ENCODE measurements at regions not wholly inside any gene's neighbourhood (a gene's known extent, or its start where the extent isn't known, plus 50 kb on each side); places are given as distances from the start of the nearest gene placed in this dataset.

- no peak overlapping the region for H3K9ac ChIP-seq (ENCODE audit: low read depth, low read length)
- no peaks in the 10 kb centered on the region for H3K9me3 ChIP-seq (ENCODE audit: insufficient read depth, low read length, severe bottlenecking)
- H3K4me3 ChIP-seq (ENCODE audit: low read depth in 1 of 2, low read length in 2 of 2), result no peak overlapping the region
- no peaks in the 10 kb centered on the region for H3K27me3 ChIP-seq (ENCODE audit: insufficient read depth, low read length, poor library complexity)
- TF ChIP-seq EZH2 (IDR thresholded peaks at IDR 0.05; ENCODE audit: borderline replicate concordance, low read depth, low read length, severe bottlenecking) (no peak), CTCF (IDR thresholded peaks at IDR 0.05; ENCODE audit: borderline replicate concordance, extremely low read depth, low read length, poor library complexity, severe bottlenecking) (no peak)
- no peaks in the 10 kb centered on the region for H4K20me1 ChIP-seq (ENCODE audit: insufficient read depth, low read length)
- H3K4me1 ChIP-seq (ENCODE audit: insufficient read depth, low read length), result peaks cover 10% of the 10 kb centered on the region
- H3K79me2 ChIP-seq (ENCODE audit: insufficient read depth, low read length), result no peaks in the 10 kb centered on the region
- ATAC-seq (ENCODE audit: insufficient read depth, low read depth), result no peak
- H3K36me3 ChIP-seq (ENCODE audit: insufficient read depth, low read length), result no peaks in the 10 kb centered on the region
- no peak overlapping the region for H2AFZ ChIP-seq (ENCODE audit: low read depth, low read length)
- no peak for DNase-seq
- no peak overlapping the region for H3K27ac ChIP-seq (ENCODE audit: low read length)
- H3K4me2 ChIP-seq (ENCODE audit: insufficient read depth, low read length), result no peak overlapping the region
Observed at GRCh38 chr11:104695065-104695463, 203.2 kb downstream of the CASP12 start.

- Histone ChIP-seq H3K9ac (ENCODE audit: low read depth, low read length) (no peak overlapping the region), H3K9me3 (ENCODE audit: insufficient read depth, low read length, severe bottlenecking) (no peaks in the 10 kb centered on the region), H3K36me3 (ENCODE audit: insufficient read depth, low read length) (no peaks in the 10 kb centered on the region), H3K4me3 (ENCODE audit: low read depth in 1 of 2, low read length in 2 of 2) (no peak overlapping the region), H3K79me2 (ENCODE audit: insufficient read depth, low read length) (no peaks in the 10 kb centered on the region), H3K4me1 (ENCODE audit: insufficient read depth, low read length) (peaks cover 4% of the 10 kb centered on the region; the same call in 1 of the 2 replicates), H4K20me1 (ENCODE audit: insufficient read depth, low read length) (no peaks in the 10 kb centered on the region), H3K27me3 (ENCODE audit: insufficient read depth, low read length, poor library complexity) (no peaks in the 10 kb centered on the region), H2AFZ (ENCODE audit: low read depth, low read length) (no peak overlapping the region), H3K4me2 (ENCODE audit: insufficient read depth, low read length) (no peak overlapping the region), H3K27ac (ENCODE audit: low read length) (no peak overlapping the region)
- ATAC-seq (ENCODE audit: insufficient read depth, low read depth) (no peak; the same call in 2 of the 3 replicates), DNase-seq (no peak)
- TF ChIP-seq CTCF (IDR thresholded peaks at IDR 0.05; ENCODE audit: borderline replicate concordance, extremely low read depth, low read length, poor library complexity, severe bottlenecking) (no peak), EZH2 (IDR thresholded peaks at IDR 0.05; ENCODE audit: borderline replicate concordance, low read depth, low read length, severe bottlenecking) (no peak)
Observed at GRCh38 chr11:104694259-104695064, 203.8 kb downstream of the CASP12 start.

- H3K79me2 ChIP-seq (ENCODE audit: insufficient read depth, low read length), result no peaks in the 10 kb centered on the region
- peaks cover 5% of the 10 kb centered on the region for H3K4me1 ChIP-seq (ENCODE audit: insufficient read depth, low read length)
- H3K27ac ChIP-seq (ENCODE audit: low read length), result no peak overlapping the region
- no peaks in the 10 kb centered on the region for H3K36me3 ChIP-seq (ENCODE audit: insufficient read depth, low read length)
- no peaks in the 10 kb centered on the region for H4K20me1 ChIP-seq (ENCODE audit: insufficient read depth, low read length)
- TF ChIP-seq CTCF (IDR thresholded peaks at IDR 0.05; ENCODE audit: borderline replicate concordance, extremely low read depth, low read length, poor library complexity, severe bottlenecking), result no peak
- TF ChIP-seq EZH2 (IDR thresholded peaks at IDR 0.05; ENCODE audit: borderline replicate concordance, low read depth, low read length, severe bottlenecking), result no peak
- H3K4me2 ChIP-seq (ENCODE audit: insufficient read depth, low read length), result no peak overlapping the region
- H3K27me3 ChIP-seq (ENCODE audit: insufficient read depth, low read length, poor library complexity), result no peaks in the 10 kb centered on the region
- ATAC-seq (ENCODE audit: insufficient read depth, low read depth) (no peak), DNase-seq (no peak)
- no peak overlapping the region for H3K4me3 ChIP-seq (ENCODE audit: low read depth in 1 of 2, low read length in 2 of 2)
- no peaks in the 10 kb centered on the region for H3K9me3 ChIP-seq (ENCODE audit: insufficient read depth, low read length, severe bottlenecking)
- no peak overlapping the region for H2AFZ ChIP-seq (ENCODE audit: low read depth, low read length)
- no peak overlapping the region for H3K9ac ChIP-seq (ENCODE audit: low read depth, low read length)
Observed at GRCh38 chr11:104692751-104693150, 205.5 kb downstream of the CASP12 start.

Measured in DND-41 (cell line).